HUES48 (cell line): ENCODE measurements at regions not wholly inside any gene's neighbourhood (a gene's known extent, or its start where the extent isn't known, plus 50 kb on each side); places are given as distances from the start of the nearest gene placed in this dataset.
"Not testable (repeated sequence)": the region's sequence is repeated elsewhere in the genome, so short reads cannot be mapped to it uniquely, and the experiment has no call there.

Experiments used
- H3K27ac ChIP-seq: one replicate; pipeline ENCODE4 v1.7.0; 2013; ENCODE audit warnings: low read depth, low read length, inconsistent platforms
- H3K27me3 ChIP-seq: 2 replicates; pipeline ENCODE4 v1.6.1; 2013; ENCODE audit warnings: mild to moderate bottlenecking, low read length; ENCODE audit not compliant: control insufficient read depth, insufficient read depth
- H3K36me3 ChIP-seq: 2 replicates; pipeline ENCODE4 v1.6.1; 2013; ENCODE audit warnings: low read length; ENCODE audit not compliant: control insufficient read depth, insufficient read depth
- H3K4me1 ChIP-seq: 2 replicates; pipeline ENCODE4 v1.6.1; 2013; ENCODE audit warnings: mild to moderate bottlenecking, low read length; ENCODE audit not compliant: control insufficient read depth, insufficient read depth
- H3K4me3 ChIP-seq: 2 replicates; pipeline ENCODE4 v1.5.1; 2013; ENCODE audit warnings: mild to moderate bottlenecking, low read depth, low read length
- H3K9ac ChIP-seq: 2 replicates; pipeline ENCODE4 v1.6.1; 2013; ENCODE audit warnings: mild to moderate bottlenecking, low read depth, low read length, moderate library complexity
- H3K9me3 ChIP-seq: 2 replicates; pipeline ENCODE4 v1.6.1; 2013; ENCODE audit warnings: low read length; ENCODE audit not compliant: control insufficient read depth, insufficient read depth

DNA sequence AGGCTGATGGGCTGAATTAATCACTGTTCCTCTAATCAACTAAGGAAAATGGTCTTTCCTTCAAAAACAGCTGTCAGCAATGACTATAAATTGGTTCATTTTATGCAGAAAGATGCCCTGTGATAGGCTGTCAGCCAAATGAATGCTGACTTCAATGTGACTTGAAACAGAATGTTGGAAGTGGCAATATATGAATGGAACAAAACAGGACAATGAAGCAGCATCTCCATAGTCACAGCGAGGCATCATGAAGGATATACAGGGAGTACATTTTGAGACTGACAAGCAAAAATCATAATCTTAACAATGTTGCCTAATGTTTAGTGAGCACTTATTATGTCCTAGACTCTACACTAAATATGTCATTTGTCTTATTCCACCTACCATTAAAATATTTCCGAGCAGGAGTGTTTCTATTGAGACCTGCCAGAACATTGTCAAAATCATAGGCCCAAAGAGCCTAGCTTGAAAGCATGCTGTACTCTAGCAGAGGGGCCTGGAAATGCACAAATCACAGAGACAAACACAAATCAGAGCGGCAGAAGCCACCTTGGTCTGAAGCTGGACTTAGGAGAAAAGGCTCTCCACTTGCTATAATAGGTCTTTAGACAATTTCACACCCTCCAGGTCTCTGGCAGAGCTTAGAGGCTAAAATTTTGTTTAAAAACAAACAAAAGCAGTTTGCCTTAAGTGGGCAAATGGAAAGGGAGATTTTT, 63.3 kb downstream of the FAM50B start:
- Histone ChIP-seq H3K4me1 (no peaks in the 10 kb centered on the region), H3K27me3 (no peaks in the 10 kb centered on the region; the same call in 1 of the 2 replicates), H3K36me3 (no peaks in the 10 kb centered on the region), H3K9me3 (peaks cover 4% of the 10 kb centered on the region; the same call in 1 of the 2 replicates), H3K27ac (no peak overlapping the region), H3K9ac (no peak overlapping the region), H3K4me3 (no peak overlapping the region)

DNA sequence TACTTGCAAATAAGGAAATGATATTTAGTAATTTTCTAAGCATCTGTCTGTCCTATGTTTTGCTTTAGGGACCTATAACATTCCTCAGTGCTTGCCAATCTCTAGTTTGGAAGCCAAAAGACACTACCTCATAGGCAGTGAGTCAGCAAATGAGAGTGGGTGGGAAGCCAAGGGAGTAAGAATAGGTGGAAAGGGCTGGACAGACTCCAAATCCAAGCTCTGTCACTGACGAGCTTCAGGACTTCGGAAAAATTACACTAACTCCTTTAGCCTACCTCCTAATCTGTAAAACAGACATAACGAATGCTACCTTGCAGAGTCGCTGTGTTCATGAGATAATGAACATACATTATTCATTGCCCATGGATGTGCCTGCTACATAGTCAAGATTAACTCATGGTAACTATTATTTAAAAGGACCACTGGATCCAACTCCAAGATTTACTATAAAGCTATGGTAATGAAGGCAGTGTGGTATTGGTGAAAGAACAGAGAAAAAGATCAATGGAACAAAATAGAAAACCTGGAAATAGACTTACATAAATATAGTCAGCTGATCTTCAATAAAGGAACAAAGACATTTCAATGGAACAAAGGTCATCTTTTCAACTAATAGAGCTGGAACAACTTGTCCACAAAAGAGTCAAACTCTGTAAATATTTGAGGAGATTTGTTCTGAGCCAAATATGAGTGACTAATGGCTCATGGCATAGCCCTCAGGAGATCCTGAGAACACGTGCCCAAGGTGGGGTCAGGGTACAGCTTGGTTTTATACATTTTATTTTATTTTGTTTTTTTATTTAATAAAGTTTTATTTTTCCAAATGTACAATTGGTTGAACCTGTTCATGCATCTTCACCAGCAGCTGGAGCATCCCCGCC, 64.1 kb downstream of the FAM50B start:
- no peak overlapping the region for H3K4me3 ChIP-seq
- no peaks in the 10 kb centered on the region for H3K36me3 ChIP-seq
- H3K4me1 ChIP-seq, result no peaks in the 10 kb centered on the region
- H3K9ac ChIP-seq, result no peak overlapping the region
- H3K27me3 ChIP-seq, result no peaks in the 10 kb centered on the region
- H3K9me3 ChIP-seq, result peaks cover 6% of the 10 kb centered on the region; the same call in 1 of the 2 replicates
- peak overlapping the region; percentile 27 for H3K27ac ChIP-seq

DNA sequence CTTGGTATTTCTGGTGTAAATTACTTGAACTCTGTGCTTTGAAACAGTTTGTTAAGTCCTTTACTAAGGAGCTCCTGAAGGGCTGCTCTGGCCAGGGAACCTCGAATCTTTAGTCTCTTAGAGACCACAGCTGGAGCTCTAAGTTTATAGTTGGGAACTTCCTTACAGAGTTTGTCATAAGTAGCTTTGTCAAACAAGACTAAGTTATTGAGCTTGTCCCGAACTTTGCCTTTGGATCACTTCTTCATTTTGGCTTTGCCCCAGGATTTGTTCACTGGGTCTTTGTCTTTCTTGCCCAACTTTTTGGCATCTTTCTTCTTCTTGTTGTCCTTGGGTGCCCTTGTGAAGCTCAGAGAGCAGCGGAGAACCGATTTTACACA, 64.8 kb downstream of the FAM50B start:
- Histone ChIP-seq H3K27ac (no peak overlapping the region), H3K27me3 (no peaks in the 10 kb centered on the region), H3K9me3 (peaks cover 6% of the 10 kb centered on the region; the same call in 1 of the 2 replicates), H3K4me1 (no peaks in the 10 kb centered on the region), H3K36me3 (no peaks in the 10 kb centered on the region), H3K4me3 (no peak overlapping the region), H3K9ac (no peak overlapping the region)

DNA sequence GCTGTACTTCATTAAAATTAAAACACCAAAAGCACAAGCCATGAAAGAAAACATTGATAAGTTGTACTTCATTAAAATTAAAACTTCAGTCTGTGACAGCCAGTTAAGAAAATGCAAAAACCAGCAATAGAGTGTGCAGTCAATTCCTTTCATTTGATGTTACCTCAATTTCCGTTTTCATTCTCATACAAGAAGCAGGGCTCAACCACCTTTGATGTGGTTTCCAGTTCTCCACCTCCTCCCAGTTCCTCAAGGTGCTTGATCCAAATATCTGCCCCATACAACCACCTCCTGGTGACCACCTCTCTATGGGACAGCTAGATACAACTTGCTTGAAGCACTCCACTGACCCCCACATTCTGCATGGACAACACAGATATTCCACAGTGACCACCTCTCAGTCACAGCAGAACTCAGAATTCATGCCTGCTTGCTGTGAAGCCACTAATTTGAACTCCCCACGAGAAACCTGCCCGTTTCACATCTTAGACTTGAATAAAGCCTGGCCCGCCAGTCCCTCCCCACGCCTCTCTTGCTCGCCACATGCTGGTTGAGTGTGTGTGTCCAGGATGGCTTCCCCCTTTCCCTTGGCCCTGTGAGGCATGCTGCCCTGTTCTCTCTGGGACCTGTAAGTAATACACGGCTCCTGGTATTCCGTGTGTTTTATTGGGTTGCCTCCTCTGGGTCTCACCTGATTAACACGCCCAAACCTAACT, 66.1 kb downstream of the FAM50B start:
- H3K9me3 ChIP-seq, result peaks cover 6% of the 10 kb centered on the region; the same call in 1 of the 2 replicates
- no peaks in the 10 kb centered on the region for H3K27me3 ChIP-seq
- H3K4me1 ChIP-seq, result no peaks in the 10 kb centered on the region
- no peak overlapping the region for H3K27ac ChIP-seq
- no peak overlapping the region for H3K4me3 ChIP-seq
- H3K36me3 ChIP-seq, result no peaks in the 10 kb centered on the region
- H3K9ac ChIP-seq, result no peak overlapping the region

DNA sequence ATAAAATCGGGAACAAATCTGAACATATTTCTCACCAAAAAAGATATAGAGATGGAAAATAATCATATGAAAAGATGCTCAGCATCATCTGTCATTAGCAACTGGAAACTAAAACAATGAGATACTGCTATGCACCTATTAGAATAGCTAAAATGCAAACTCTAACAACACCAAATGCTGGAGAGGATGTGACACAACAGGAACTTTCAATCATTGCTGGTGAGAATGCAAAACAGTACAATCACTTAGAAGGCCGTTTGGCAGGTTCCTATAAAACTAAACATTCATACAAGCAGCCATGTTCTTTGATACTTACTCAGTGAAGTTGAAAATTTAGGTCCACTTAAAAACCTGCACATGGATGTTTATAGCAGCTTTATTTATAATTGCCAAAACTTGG, 67.0 kb downstream of the FAM50B start:
- Histone ChIP-seq H3K27ac (no peak overlapping the region), H3K36me3 (no peaks in the 10 kb centered on the region), H3K4me1 (no peaks in the 10 kb centered on the region)

DNA sequence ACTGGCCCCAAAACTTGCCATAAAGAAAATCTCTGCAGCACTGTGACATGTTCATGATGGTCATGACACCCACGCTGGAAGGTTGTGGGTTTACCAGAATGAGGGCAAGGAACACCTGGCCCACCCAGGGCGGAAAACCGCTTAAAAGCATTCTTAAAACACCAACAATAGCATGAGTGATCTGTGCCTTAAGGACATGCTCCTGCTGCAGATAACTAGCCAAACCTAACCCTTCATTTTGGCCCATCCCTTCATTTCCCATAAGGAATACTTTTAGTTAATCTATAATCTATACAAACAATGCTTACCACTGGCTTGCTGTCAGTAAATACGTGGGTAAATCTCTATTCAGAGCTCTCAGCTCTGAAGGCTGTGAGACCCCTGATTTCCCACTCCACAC, 67.6 kb downstream of the FAM50B start:
- H3K27me3 ChIP-seq, H3K27ac ChIP-seq, H3K4me1 ChIP-seq, H3K9ac ChIP-seq, H3K36me3 ChIP-seq, H3K4me3 ChIP-seq, H3K9me3 ChIP-seq: not testable (repeated sequence)

More for the DNA sequence above, 67.0 kb downstream of the FAM50B start:
- H3K9me3 ChIP-seq, result peaks cover 6% of the 10 kb centered on the region; the same call in 1 of the 2 replicates
- no peak overlapping the region for H3K4me3 ChIP-seq
- no peak overlapping the region for H3K9ac ChIP-seq
- H3K27me3 ChIP-seq, result no peaks in the 10 kb centered on the region

DNA sequence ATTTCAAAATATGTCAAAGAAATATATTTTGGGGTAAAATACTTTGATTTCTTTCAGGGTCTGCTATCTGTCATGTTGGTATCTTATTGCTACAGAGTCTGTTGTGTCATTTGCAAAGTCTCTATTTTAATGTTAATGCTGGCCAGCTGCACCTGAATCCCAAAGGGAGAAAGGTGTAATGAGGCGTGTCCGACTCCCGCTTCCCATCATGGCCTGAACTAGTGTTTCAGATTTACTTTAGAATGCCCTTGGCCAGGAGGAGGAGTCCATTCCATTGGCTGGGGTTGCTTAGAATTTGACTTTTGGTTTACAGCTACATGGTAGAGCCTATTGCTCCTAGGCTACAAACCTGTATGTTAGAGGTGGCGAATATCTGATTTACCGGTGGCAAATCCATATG, 69.3 kb downstream of the FAM50B start:
- H3K27me3 ChIP-seq, result no peaks in the 10 kb centered on the region
- H3K27ac ChIP-seq, result no peak overlapping the region

DNA sequence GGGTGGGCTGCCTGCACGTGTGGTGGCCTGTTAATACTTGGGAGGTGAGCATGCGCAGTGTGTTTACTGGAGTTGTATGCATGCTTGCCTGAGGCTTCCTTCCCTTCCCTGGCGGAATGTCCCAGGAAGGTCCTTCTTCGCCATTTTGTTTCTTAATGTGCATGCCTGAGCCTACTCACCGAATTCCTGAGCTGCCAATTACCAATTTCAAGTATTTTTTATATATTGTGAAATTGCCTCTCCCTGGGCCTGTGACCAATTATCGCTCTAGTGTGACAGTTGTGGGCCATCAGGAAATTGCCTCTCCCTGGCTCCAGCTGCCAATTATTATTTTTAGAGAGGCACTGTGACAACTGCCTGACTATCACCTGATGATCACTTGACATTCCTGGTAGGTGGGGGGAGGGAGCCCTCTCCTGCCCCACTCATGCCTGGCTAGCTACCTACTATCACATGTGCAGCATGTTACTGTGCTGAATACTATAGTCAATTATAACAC, 70.0 kb downstream of the FAM50B start:
- Histone ChIP-seq H3K27ac (no peak overlapping the region), H3K9ac (no peak overlapping the region), H3K4me1 (no peaks in the 10 kb centered on the region), H3K36me3 (no peaks in the 10 kb centered on the region), H3K9me3 (peaks cover 6% of the 10 kb centered on the region; the same call in 1 of the 2 replicates), H3K4me3 (no peak overlapping the region), H3K27me3 (no peaks in the 10 kb centered on the region)

More for the DNA sequence above, 69.3 kb downstream of the FAM50B start:
- H3K9me3 ChIP-seq, result peaks cover 6% of the 10 kb centered on the region; the same call in 1 of the 2 replicates
- no peak overlapping the region for H3K9ac ChIP-seq
- H3K4me3 ChIP-seq, result no peak overlapping the region
- no peaks in the 10 kb centered on the region for H3K36me3 ChIP-seq
- H3K4me1 ChIP-seq, result no peaks in the 10 kb centered on the region

DNA sequence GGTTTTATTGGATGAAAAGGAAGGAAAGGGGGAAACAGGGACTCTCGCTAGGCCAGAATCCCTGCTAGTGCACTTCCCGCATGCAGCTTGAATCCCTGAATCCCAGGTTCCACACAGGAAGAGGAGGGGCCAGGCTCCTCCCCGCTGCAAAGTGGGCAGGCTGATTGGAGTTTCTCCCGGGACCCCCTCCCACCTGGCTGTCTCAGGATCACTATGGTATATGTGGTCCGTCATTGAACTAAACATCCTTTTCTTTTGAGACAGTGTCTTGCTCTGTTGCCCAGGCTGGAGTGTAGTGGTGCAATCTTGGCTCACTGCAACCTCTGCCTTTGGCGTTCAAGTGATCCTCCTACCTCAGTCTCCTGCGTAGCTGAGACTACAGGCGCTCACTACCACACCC, 70.7 kb downstream of the FAM50B start:
- Histone ChIP-seq H3K4me3 (no peak overlapping the region), H3K4me1 (no peaks in the 10 kb centered on the region), H3K9me3 (peaks cover 6% of the 10 kb centered on the region; the same call in 1 of the 2 replicates), H3K27me3 (no peaks in the 10 kb centered on the region), H3K27ac (no peak overlapping the region), H3K9ac (no peak overlapping the region), H3K36me3 (no peaks in the 10 kb centered on the region)

DNA sequence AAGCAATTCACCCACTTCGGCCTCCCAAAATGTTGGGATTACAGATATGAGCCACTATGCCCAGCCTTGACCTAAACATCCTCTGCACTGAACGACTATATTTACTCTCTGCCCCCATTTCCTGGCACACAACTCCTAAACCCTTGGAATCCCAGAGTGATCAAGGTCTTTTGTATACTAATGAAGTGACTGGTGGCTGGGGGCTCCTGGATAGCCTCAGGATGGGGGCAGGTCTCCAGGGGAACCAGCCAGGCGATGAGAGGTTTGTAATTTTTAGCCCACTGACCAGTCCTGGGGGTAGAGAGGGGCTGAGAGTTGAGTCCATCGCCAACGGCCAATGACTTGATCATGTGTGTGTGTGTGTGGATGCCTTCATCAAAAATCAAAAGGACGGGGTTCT, 71.1 kb downstream of the FAM50B start:
- Histone ChIP-seq H3K4me3 (no peak overlapping the region), H3K9ac (no peak overlapping the region), H3K36me3 (no peaks in the 10 kb centered on the region), H3K4me1 (no peaks in the 10 kb centered on the region), H3K27me3 (no peaks in the 10 kb centered on the region), H3K27ac (no peak overlapping the region), H3K9me3 (peaks cover 6% of the 10 kb centered on the region; the same call in 1 of the 2 replicates)
